HEK293 (cell line): ENCODE measurements at regions not wholly inside any gene's neighbourhood (a gene's known extent, or its start where the extent isn't known, plus 50 kb on each side); places are given as distances from the start of the nearest gene placed in this dataset.
A peak's percentile ranks its signal among the peaks of the same experiment; 100 is the strongest.

ENCODE experiments used
- GLI4 ChIP-seq: fragments of 450-650 bp; formaldehyde crosslinking; IDR thresholded peaks from 2 replicates; pipeline ENCODE4 v1.5.1; 2016; ENCODE audit warnings: missing biosample characterization, missing genetic modification characterization
- HIC1 ChIP-seq: fragments of 450-650 bp; formaldehyde crosslinking; IDR thresholded peaks from 2 replicates; pipeline ENCODE4 v1.5.1; 2016; ENCODE audit warnings: missing biosample characterization, missing genetic modification characterization
- MYNN ChIP-seq: fragments of 450-650 bp; formaldehyde crosslinking; IDR thresholded peaks from 2 replicates; pipeline ENCODE4 v1.5.1; 2016; ENCODE audit warnings: missing biosample characterization, missing genetic modification characterization, borderline replicate concordance
- SP7 ChIP-seq: fragments of 450-650 bp; formaldehyde crosslinking; IDR thresholded peaks from 2 replicates; pipeline ENCODE4 v1.5.1; 2016; ENCODE audit warnings: missing biosample characterization, missing genetic modification characterization
- ZBTB7A ChIP-seq: fragments of 450-650 bp; formaldehyde crosslinking; IDR thresholded peaks from 2 replicates; pipeline ENCODE4 v1.5.1; 2016; ENCODE audit warnings: low read depth, missing biosample characterization, missing genetic modification characterization
- ZNF148 ChIP-seq: fragments of 450-650 bp; formaldehyde crosslinking; IDR thresholded peaks from 2 replicates; pipeline ENCODE4 v1.5.0; 2017; ENCODE audit warnings: missing biosample characterization, missing genetic modification characterization, borderline replicate concordance
- ZNF155 ChIP-seq: fragments of 450-650 bp; formaldehyde crosslinking; IDR thresholded peaks from 2 replicates; pipeline ENCODE4 v1.5.1; 2016; ENCODE audit warnings: missing biosample characterization, missing genetic modification characterization
- ZNF157 ChIP-seq: fragments of 450-650 bp; formaldehyde crosslinking; IDR thresholded peaks from 2 replicates; pipeline ENCODE4 v1.5.1; 2016; ENCODE audit warnings: missing biosample characterization, missing genetic modification characterization
- ZNF175 ChIP-seq: fragments of 450-650 bp; formaldehyde crosslinking; IDR thresholded peaks from 2 replicates; pipeline ENCODE4 v1.5.1; 2016; ENCODE audit warnings: missing biosample characterization, missing genetic modification characterization
- ZNF280C ChIP-seq: fragments of 450-650 bp; formaldehyde crosslinking; IDR thresholded peaks from 2 replicates; pipeline ENCODE4 v1.5.1; 2016; ENCODE audit warnings: missing biosample characterization, missing genetic modification characterization
- ZNF292 ChIP-seq: fragments of 450-650 bp; formaldehyde crosslinking; IDR thresholded peaks from 2 replicates; pipeline ENCODE4 v1.5.1; 2016; ENCODE audit warnings: low read depth, missing biosample characterization, missing genetic modification characterization, borderline replicate concordance
- ZNF302 ChIP-seq: fragments of 450-650 bp; formaldehyde crosslinking; IDR thresholded peaks from 2 replicates; pipeline ENCODE4 v1.5.1; 2016; ENCODE audit warnings: missing biosample characterization, missing genetic modification characterization, low read depth
- ZNF416 ChIP-seq: fragments of 450-650 bp; formaldehyde crosslinking; IDR thresholded peaks from 2 replicates; pipeline ENCODE4 v1.5.1; 2016; ENCODE audit warnings: missing biosample characterization, missing genetic modification characterization
- ZNF449 ChIP-seq: fragments of 450-650 bp; formaldehyde crosslinking; IDR thresholded peaks from 2 replicates; pipeline ENCODE4 v1.5.1; 2017; ENCODE audit warnings: missing biosample characterization, mild to moderate bottlenecking, missing genetic modification characterization, moderate library complexity
- ZNF501 ChIP-seq: fragments of 450-650 bp; formaldehyde crosslinking; IDR thresholded peaks from 2 replicates; pipeline ENCODE4 v1.5.1; 2016; ENCODE audit warnings: missing biosample characterization, missing genetic modification characterization
- ZNF518A ChIP-seq: fragments of 450-650 bp; formaldehyde crosslinking; conservative IDR thresholded peaks from 2 replicates; pipeline ENCODE4 v1.5.1; 2016; ENCODE audit warnings: low read depth, missing biosample characterization, missing genetic modification characterization
- ZNF529 ChIP-seq: fragments of 450-650 bp; formaldehyde crosslinking; IDR thresholded peaks from 2 replicates; pipeline ENCODE4 v1.5.1; 2017; ENCODE audit warnings: missing genetic modification characterization, missing biosample characterization; ENCODE audit not compliant: insufficient replicate concordance
- ZNF561 ChIP-seq: fragments of 450-650 bp; IDR thresholded peaks from 2 replicates; pipeline ENCODE4 v1.5.1; 2018; ENCODE audit warnings: missing biosample characterization, missing genetic modification characterization, borderline replicate concordance
- ZNF623 ChIP-seq: fragments of 450-650 bp; formaldehyde crosslinking; IDR thresholded peaks from 2 replicates; pipeline ENCODE4 v1.5.1; 2016; ENCODE audit warnings: missing biosample characterization, missing genetic modification characterization
- ZNF707 ChIP-seq: fragments of 450-650 bp; formaldehyde crosslinking; IDR thresholded peaks from 2 replicates; pipeline ENCODE4 v1.5.1; 2016; ENCODE audit warnings: missing biosample characterization, missing genetic modification characterization
- TF ChIP-seq, protein P1 (sequence below): fragments of 450-650 bp; formaldehyde crosslinking; conservative IDR thresholded peaks from 2 replicates; pipeline ENCODE4 v1.5.1; 2016; ENCODE audit warnings: low read depth, missing biosample characterization, missing genetic modification characterization

GRCh38 chr4:24472514-24473308, 111.6 kb downstream of the DHX15 start (continued):
- TF ChIP-seq ZNF175, result no peak
- TF ChIP-seq, protein P1, sequence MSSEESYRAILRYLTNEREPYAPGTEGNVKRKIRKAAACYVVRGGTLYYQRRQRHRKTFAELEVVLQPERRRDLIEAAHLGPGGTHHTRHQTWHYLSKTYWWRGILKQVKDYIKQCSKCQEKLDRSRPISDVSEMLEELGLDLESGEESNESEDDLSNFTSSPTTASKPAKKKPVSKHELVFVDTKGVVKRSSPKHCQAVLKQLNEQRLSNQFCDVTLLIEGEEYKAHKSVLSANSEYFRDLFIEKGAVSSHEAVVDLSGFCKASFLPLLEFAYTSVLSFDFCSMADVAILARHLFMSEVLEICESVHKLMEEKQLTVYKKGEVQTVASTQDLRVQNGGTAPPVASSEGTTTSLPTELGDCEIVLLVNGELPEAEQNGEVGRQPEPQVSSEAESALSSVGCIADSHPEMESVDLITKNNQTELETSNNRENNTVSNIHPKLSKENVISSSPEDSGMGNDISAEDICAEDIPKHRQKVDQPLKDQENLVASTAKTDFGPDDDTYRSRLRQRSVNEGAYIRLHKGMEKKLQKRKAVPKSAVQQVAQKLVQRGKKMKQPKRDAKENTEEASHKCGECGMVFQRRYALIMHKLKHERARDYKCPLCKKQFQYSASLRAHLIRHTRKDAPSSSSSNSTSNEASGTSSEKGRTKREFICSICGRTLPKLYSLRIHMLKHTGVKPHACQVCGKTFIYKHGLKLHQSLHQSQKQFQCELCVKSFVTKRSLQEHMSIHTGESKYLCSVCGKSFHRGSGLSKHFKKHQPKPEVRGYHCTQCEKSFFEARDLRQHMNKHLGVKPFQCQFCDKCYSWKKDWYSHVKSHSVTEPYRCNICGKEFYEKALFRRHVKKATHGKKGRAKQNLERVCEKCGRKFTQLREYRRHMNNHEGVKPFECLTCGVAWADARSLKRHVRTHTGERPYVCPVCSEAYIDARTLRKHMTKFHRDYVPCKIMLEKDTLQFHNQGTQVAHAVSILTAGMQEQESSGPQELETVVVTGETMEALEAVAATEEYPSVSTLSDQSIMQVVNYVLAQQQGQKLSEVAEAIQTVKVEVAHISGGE, result peak; percentile 82
- no peak for TF ChIP-seq ZNF529 (tag by site-specific recombination)
- peak; percentile 99 for TF ChIP-seq ZNF501 (tag by site-specific recombination)
- TF ChIP-seq ZNF155 (tag by site-specific recombination), result no peak
- TF ChIP-seq ZNF707 (tag by site-specific recombination), result no peak
- no peak for TF ChIP-seq ZNF518A (tag by site-specific recombination)
- peak; percentile 51; the same call in 1 of the 2 replicates for TF ChIP-seq ZNF148 (tag by site-specific recombination)
- peak; percentile 12; the same call in 1 of the 2 replicates for TF ChIP-seq ZNF449 (tag by site-specific recombination)
- TF ChIP-seq HIC1 (tag by site-specific recombination), result peak; percentile 88; the same call in 1 of the 2 replicates
- no peak for TF ChIP-seq ZNF302 (tag by site-specific recombination)
- no peak for TF ChIP-seq ZNF157
- peak; percentile 62 for TF ChIP-seq GLI4
- TF ChIP-seq ZBTB7A (tag by site-specific recombination), result peak; percentile 39; the same call in 1 of the 2 replicates
- TF ChIP-seq ZNF292 (tag by site-specific recombination), result no peak
- no peak; the same call in 1 of the 2 replicates for TF ChIP-seq ZNF561 (tag by site-specific recombination)
- no peak for TF ChIP-seq ZNF280C
- TF ChIP-seq ZNF416 (tag by site-specific recombination), result no peak
- TF ChIP-seq ZNF623 (tag by site-specific recombination), result no peak
- TF ChIP-seq MYNN, result peak; percentile 56; the same call in 1 of the 2 replicates
- TF ChIP-seq SP7, result peak; percentile 93
